Activated CD4-positive, CD25-positive, alpha-beta regulatory T cell treated with anti-CD3 and anti-CD28 coated beads, Interleukin-2, amount 50 U/mL, for 72 hours (primary cell): ENCODE measurements at regions not wholly inside any gene's neighbourhood (a gene's known extent, or its start where the extent isn't known, plus 50 kb on each side); places are given as distances from the start of the nearest gene placed in this dataset.

Experiments used
- DNase-seq: peaks from one replicate; pipeline ENCODE4 v3.0.0; 2021

GRCh38 chr2:237251986-237252385 lies 162.0 kb downstream of the COL6A3 start:
- no peak for DNase-seq

- no peak for DNase-seq
These were observed 160.8 kb downstream of the COL6A3 start for GRCh38 chr2:237253046-237253702.

GRCh38 chr2:237254369-237254861 lies 159.5 kb downstream of the COL6A3 start:
- DNase-seq: no peak

GRCh38 chr2:237254911-237255578 lies 158.9 kb downstream of the COL6A3 start:
- DNase-seq: no peak

- no peak for DNase-seq
These were observed 157.1 kb downstream of the COL6A3 start for GRCh38 chr2:237256887-237257286.

GRCh38 chr2:237257471-237257951 lies 156.5 kb downstream of the COL6A3 start:
- no peak for DNase-seq

GRCh38 chr2:237258116-237258515 lies 155.8 kb downstream of the COL6A3 start:
- DNase-seq: no peak

GRCh38 chr2:237258615-237259014 lies 155.3 kb downstream of the COL6A3 start:
- DNase-seq: no peak

GRCh38 chr2:237259201-237259600 lies 154.8 kb downstream of the COL6A3 start:
- DNase-seq: no peak

GRCh38 chr2:237260039-237260620 lies 153.8 kb downstream of the COL6A3 start:
- no peak for DNase-seq

- no peak for DNase-seq
These were observed 153.3 kb downstream of the COL6A3 start for GRCh38 chr2:237260686-237261085.

- no peak for DNase-seq
These were observed 152.6 kb downstream of the COL6A3 start for GRCh38 chr2:237261327-237261726.

- no peak for DNase-seq
These were observed 150.9 kb downstream of the COL6A3 start for GRCh38 chr2:237262838-237263771.

GRCh38 chr2:237264480-237265219 lies 149.3 kb downstream of the COL6A3 start:
- no peak for DNase-seq

- no peak for DNase-seq
These were observed 145.8 kb downstream of the COL6A3 start for GRCh38 chr2:237268004-237268708.

GRCh38 chr2:237269138-237269875 lies 144.7 kb downstream of the COL6A3 start:
- no peak for DNase-seq

GRCh38 chr2:237270520-237270919 lies 143.4 kb downstream of the COL6A3 start:
- DNase-seq: no peak

- no peak for DNase-seq
These were observed 142.0 kb downstream of the COL6A3 start for GRCh38 chr2:237271698-237272652.
